GM12872 (cell line): ENCODE measurements at regions not wholly inside any gene's neighbourhood (a gene's known extent, or its start where the extent isn't known, plus 50 kb on each side); places are given as distances from the start of the nearest gene placed in this dataset.

Experiments used
- TF ChIP-seq, protein P1 (sequence below): IDR thresholded peaks from 3 replicates; pipeline ENCODE4 v1.5.1; 2011; ENCODE audit warnings: low read depth, mild to moderate bottlenecking, low read length, moderate library complexity; ENCODE audit not compliant: insufficient read depth

DNA sequence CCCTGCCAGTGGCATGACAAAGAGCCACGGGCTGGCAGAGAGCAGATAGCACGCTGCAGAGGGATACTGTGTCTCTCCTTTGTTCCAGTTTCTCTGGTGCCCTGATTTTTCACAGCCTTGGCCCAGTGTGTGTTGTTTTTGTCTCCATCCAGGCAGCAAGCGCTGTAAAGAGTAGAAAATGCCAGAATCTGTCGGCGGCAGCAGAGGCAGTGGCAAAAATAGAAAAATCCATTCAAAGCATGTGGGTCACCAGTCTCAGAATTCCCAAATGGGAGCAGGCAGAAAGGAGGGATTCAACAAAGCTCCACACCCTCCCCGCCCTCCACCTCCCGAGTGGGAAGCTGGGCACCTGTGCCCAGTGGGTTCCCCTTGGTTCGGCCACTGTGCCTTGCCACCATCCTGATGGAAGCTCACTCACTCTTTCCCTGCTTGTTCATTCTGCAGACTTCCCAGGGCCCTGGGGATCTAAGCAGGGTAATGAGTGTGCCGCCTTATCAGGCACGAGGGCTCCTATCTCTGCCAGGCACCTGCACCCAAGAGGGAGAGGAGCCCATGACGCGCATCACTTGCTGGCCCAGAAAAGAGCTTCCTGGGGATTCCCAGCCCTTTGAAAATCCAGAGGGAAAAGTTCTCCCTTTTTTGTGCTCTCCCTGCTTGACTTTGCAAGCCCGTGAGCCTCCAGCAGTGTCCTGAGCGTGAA, 416.9 kb downstream of the IRS2 start:
- TF ChIP-seq, protein P1, sequence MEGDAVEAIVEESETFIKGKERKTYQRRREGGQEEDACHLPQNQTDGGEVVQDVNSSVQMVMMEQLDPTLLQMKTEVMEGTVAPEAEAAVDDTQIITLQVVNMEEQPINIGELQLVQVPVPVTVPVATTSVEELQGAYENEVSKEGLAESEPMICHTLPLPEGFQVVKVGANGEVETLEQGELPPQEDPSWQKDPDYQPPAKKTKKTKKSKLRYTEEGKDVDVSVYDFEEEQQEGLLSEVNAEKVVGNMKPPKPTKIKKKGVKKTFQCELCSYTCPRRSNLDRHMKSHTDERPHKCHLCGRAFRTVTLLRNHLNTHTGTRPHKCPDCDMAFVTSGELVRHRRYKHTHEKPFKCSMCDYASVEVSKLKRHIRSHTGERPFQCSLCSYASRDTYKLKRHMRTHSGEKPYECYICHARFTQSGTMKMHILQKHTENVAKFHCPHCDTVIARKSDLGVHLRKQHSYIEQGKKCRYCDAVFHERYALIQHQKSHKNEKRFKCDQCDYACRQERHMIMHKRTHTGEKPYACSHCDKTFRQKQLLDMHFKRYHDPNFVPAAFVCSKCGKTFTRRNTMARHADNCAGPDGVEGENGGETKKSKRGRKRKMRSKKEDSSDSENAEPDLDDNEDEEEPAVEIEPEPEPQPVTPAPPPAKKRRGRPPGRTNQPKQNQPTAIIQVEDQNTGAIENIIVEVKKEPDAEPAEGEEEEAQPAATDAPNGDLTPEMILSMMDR: no peak

DNA sequence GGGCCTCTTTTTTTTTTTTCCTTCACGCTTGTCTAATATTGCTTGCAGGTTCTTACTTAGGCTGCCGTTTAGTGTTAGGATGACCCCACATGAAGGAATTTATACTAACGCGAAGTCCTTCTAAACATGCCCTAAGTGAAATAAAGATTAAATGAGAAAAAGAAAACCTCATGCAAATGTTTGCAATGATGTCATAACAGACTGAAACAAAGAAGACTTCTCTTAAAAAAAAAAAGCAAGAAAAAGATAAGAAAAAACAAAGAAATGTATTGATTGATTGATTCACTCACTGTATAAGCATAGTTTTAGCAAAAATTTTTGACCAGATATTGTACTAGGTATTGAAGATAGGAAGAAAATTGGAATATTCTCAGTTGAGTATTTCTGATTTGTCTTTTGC, 418.2 kb downstream of the IRS2 start:
- TF ChIP-seq, protein P1: no peak

DNA sequence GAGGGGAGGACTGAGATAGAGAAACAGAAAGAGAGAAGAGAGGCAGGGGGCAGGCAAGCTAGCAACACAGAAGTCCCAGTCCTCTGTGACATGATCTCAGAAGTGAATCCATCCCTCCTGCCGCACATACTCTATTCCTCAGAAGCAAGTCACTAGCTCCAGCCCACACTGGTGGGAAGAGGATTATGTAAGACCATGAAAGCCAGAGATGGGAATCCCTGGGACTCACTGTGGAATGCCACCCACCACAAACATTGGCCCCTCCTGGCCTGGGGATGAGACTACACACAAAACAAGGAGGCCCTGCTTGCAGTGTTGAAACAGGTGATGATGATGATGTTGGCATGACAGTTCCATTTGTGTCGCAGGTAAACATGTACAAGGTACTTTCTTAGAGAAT, 419.9 kb downstream of the IRS2 start:
- TF ChIP-seq, protein P1: no peak

DNA sequence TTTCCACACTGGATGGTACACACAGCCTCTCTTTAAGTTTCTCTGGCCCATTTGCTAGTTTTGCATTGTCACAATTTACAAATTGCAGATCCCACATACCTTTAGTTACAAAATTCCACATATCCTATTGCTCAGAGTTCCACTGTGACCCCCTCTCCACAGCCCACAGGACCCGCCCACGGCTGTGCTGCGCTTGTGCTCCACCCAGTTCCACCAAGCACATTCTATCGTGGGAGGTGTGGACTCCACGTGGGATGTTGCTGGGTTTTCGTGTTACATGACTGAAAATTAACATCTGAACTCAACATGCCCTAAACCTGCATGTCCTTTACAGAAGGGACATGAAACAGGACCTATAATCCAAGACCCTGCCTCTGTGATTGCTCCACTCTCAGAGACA, 423.0 kb downstream of the IRS2 start:
- TF ChIP-seq, protein P1: no peak

DNA sequence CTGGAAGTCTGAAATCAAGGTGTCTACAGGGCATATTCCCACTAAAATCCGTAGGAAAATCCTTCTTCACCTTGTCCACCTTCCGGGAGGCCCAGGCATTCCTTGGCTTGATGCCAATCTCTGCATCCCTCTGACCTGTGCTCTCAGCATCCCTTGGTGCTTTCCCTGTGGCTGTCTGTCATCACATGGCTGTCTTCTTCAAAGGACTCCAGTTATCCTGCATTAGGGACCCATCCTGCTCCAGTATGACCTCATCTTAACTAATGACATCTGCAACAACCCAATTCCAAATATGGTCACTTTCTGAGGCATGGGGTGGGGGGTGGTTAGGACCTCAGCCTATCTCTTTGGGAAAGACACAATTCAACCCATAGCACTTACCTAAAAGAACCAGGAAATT, 423.8 kb downstream of the IRS2 start:
- TF ChIP-seq, protein P1: no peak

DNA sequence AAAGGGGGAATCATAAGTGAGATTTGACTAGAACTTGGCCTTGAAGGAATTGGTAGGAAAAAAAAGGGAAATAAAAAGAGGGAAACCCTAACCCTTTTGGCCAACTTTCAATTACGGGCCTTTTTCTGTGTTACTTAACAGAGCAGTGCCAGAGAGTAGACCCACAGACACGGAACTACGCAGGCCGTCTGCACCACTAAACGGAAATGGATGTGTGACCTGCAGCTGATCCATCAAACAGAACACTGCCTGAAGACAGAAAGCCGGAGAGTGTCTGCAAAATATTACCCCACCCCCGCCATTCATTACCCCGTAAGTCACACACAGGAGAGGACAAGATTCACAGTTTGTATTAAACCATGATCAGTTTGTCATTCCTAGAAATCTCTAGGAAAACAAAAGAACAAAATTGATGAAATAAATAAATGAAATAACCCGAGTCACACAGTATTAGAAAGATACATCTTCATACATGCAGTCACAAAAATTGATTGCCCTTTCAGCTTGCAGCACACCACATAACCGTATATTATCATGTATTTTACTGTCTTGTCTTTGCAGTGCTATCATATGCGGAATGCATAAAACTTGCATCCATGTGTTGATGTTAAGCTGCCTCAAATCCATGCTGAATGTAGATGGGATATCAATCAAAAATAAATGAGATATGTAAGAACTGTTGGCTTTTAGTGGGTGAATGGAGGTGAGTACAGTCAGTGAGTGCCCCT, 424.7 kb downstream of the IRS2 start:
- TF ChIP-seq, protein P1: no peak

DNA sequence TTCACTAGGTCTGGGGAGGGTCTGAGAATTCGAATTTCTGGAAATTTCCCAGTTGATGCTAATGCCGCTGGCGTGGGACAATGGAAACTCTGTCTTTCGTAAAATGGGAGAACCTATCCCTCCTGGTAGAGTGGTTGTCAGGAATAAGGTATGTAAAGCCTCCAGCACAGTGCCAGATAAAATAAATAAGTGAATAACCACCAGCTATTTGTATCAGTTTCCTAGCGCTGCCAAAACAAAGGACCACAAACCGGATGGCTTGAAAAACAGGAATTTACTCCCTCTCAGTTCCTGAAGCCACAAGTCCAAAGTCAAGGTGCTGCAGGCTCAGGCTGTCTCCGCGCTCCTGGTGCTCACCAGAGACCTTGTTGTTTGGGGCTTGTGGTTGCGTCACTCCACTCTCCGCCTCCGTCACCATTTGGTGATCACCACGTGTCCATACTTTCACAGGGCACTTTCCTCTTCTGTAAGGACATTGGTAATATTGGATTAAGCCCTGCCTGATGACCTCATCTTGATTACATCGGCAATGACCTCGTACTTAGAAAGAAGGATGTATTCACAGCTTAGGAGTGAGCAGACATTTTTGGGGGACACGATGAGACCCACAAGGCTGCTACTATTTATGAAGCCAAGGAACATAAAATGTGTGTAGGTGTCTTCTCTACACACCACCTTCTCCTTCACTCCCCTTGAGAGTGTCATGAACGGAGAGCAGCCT, 428.5 kb downstream of the IRS2 start:
- TF ChIP-seq, protein P1: no peak
